HG02623 (cell line): ENCODE measurements at regions not wholly inside any gene's neighbourhood (a gene's known extent, or its start where the extent isn't known, plus 50 kb on each side); places are given as distances from the start of the nearest gene placed in this dataset.

Source experiments
- ATAC-seq: cut with Tn5 transposase; IDR thresholded peaks from one replicate; pipeline ENCODE4 v1.9.1; 2021; ENCODE audit warnings: moderate library complexity; ENCODE audit not compliant: unreplicated experiment

DNA sequence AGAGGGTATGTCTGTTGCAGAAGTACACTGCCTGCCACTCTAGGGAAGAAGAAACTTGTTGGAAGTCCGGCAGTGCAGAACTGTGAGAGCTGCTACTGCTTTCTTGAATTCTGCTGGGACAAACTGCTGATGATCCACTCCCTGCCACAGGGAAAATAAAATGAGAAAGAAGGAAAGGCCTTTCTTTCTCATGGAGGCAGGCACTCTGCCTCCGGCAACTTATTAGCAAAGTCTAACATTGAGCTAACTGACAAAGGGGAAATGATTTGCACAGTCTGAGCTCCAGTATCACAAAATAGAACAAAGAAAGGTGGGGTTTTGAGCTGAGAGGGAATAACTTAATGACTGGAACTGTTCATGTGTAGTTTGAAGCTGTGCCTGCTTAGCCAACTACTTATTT lies 134.6 kb downstream of the AASDHPPT start:
- no peak for ATAC-seq

DNA sequence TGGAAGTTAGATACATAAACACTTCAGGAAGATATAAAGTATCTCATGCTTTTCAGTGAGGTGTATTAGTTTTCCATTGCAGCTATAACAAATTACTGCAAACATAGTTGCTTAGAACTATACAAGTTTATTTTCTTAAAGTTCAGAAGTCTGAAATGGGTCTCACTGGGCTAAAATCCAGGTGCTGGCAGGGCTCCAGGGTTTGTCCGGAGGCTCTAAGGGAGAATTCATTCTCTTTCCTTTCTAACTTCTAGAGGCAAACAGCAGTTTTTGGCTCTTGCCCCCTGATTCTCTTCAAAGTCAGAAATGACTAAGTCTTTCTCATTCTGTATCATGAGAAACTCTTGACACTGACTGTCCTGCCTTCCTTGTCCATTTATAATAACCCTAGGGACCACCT lies 138.8 kb downstream of the AASDHPPT start:
- no peak for ATAC-seq

DNA sequence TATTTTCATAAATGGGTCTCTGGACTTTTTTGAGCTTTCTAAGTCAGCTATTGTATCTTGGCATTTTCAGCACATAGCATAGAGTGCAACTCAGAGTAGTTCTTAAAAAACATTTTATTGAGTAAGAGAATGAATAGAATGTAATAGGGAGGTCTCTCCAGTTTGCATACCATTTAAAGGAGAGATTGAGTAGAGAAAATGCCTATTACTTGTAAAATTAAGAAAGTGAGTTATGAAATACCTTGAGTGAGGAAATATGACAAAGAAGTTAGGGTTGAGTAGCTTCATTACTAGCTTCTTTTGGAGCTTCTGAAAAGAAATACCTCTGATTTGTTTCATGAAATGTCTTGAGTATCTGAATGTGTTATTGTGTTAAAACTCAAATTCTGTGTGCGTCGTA lies 140.0 kb downstream of the AASDHPPT start:
- no peak for ATAC-seq

DNA sequence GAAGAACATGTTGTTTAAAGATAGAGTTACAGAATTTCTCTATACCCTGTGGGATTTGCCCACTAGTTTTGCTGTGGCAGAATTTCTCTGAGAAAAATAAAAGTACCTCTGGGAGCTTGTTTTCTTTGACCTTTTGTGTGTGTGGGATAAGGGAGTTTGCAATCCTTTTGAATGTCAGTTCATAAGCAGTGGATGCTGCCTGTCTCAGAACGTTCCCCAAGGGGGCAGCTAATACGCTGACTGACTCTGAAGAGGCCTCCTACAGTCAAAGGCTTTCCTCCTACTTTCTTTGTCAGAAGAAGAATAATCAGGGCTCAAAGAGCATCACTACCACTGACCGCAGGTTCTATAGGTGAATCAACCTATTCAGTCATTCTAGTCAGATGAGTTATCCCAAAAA lies 140.6 kb downstream of the AASDHPPT start:
- ATAC-seq: no peak

DNA sequence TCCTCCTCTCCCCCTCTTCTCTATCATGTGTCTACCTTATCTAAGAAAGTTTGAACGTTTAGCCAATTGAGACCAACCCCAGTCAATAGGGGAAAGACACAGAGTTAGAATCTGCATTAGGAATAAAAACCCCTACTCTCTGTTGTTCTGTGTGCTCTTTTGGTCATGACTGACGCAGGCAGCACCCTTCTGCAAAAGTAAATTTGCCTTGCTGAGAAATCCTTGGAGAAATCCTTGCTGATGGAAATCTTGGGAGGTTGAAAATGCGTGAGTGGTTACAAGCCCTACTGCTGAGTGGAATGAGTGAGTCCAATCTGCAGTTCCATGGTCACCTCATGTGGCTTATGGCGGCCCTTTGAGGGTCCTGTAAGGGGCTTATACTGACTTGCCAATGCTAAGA lies 145.2 kb downstream of the AASDHPPT start:
- ATAC-seq: no peak

DNA sequence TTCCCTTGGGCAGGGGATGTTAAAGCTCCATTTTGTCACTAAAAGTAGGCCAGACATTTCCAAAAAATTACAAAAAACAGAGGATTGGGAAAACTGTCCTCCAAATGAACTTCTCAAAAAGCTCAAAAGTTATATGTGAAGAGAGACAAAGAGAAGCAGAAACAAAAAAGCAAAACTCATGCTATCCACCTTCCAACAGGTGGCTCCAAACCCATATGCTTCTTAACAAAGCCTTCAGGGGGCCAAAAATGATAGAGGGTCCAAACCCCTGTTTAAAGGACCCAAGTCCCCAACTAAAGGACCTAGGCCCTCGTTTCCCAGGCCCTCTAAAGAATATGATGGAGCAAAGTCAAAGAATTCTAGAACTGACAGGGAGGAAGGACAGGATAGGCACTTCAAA lies 146.7 kb downstream of the AASDHPPT start:
- ATAC-seq: no peak

DNA sequence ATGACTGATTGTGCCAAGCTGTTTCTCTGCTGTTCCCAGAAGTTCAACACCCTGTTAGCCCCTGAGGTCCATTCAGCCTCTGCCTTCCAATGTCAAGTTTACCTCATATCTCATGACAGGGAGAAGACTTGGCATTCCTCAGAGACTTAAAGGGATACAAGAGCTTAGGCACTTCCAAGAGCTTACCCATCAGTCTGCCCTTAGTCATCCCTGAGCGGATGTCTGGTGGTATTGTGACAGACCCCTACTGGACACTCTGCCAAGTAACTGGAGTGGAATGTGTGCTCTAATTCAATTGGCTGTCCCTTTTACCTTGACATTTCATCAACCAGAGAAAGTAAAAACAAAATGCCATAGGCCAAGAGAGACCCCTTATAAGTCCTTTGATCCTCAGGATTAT lies 151.5 kb downstream of the AASDHPPT start:
- ATAC-seq: no peak

DNA sequence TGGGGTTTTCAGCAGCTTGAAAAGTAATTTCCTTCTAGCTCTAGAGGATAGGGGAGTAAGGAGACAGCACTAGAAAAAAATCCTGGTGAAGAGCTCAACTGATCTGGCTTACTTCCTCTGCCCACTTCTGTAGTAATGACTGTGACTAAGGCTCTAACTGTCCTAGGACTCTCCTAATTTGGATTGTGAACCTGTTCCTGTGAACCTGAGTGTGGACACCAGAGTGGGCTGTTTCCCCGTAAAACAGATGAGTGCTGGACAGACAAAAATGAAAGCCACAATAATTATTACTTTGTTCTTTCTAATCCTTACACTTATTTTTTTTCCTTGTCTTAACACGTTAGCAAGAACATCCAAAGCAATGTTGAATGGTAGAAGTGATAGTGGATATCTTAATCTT lies 154.1 kb downstream of the AASDHPPT start:
- no peak for ATAC-seq

DNA sequence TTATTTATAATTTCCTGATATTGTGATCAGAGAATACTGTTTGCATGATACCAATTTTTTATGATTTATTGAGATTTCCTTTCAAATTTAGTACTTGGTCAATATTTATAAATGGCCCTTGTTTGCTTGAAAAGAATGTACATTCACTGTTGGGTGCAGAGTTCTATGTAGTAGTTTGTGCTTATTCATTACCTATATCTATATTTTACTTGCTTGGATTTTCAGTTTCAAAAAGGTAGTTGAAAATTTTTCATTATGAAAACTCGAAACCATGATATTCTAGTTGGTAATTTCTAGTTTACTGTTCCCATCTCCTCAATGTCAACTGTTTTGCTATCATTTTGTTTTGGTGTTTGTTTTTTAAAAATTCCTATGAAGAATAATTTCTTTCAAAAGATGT lies 155.7 kb downstream of the AASDHPPT start:
- ATAC-seq: no peak

DNA sequence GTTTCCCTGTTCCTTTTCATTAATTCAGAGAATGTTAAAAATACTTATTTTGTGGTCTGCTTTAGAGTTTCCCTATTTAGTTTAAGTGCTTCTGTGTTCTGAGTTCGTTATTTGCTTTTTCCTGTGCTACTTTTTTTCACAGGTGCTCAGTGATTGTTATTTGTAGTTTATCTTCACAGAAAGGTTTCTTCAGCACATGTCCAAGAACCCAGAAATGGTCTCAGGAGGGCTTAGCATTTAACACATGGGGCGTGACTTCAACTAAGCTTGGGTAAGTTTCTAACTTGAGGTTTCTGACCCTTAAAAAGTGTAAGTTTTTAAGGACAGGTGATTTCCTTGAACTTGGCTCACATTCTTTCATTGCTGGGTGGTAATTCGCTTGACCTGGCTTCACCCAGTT lies 157.3 kb downstream of the AASDHPPT start:
- no peak for ATAC-seq

DNA sequence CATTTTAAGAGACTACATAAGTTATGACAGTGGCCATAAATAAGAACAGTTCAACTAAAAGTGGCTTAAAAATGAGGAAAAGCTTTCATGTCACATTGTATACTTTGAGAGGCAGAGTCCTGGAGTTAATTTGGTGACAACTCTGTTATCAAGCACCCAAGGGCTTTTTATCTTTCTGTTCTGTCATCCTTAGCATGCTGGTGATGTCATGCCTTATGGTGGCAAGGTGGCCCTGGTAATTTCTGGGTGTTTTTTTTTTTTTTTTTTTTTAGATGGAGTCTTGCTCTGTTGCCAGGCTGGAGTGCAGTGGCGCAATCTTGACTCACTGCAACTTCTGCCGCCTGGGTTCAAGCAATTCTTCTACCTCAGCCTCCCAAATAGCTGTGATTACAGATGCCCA lies 158.8 kb downstream of the AASDHPPT start:
- ATAC-seq: no peak

DNA sequence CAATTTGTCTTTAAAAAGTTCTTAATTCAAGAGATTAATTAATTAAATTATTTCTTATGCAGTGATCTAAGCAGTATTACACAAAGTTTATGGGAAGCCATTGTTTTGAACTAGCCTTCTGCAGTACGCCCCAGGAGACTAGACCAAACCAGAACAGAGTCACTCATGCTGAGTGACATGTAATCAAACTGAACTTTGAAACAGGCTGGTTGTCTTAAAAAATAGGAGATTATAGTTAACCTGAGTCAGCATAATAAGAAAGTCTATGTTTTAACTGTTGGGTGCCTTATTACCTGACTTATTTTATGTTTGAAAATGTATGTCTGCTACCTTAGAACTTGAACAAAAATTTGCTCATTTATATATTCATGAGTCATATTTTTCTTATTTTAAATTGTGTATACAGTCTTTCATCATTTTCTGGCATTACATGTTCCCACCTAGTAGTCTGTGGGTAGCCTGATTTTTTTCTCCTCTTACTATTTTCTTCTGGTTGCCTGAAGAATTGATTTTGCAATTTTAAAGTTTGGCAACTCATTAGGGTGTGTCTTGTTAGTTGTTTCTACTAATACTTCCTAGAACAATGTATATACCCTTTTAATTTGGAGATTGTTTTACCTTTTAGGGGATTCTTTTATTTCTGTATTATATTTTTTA lies 161.4 kb downstream of the AASDHPPT start:
- no peak for ATAC-seq

DNA sequence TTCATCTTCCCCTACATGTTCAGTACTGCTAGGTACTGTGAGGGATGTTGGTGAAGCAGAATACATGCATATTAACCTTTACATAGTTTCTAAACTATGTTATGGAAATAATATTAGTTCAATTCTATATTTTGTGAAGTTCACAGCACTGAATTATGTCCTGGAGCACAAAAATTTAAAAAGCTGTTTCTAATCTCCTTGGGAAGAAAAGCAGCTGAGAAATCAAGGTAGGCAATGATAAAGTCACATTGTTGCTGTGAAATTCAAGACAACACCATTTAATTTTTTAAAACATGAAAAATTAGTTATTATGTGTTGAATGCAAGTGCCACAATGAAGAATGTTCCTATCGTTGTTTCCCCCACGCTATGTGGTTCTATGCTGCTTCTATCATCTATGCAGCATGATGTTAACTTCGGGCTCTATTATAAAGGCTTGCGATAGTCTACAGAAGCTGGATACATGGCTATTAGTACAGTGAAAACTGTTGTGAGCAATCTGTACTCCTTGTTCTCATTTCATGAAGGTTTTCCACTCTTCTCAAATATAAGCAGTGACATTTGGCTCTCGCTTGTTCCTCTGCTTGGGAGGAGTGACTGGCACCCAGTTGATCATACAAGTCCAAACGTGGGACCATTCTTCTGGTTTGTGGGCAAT lies 164.3 kb downstream of the AASDHPPT start:
- no peak for ATAC-seq

DNA sequence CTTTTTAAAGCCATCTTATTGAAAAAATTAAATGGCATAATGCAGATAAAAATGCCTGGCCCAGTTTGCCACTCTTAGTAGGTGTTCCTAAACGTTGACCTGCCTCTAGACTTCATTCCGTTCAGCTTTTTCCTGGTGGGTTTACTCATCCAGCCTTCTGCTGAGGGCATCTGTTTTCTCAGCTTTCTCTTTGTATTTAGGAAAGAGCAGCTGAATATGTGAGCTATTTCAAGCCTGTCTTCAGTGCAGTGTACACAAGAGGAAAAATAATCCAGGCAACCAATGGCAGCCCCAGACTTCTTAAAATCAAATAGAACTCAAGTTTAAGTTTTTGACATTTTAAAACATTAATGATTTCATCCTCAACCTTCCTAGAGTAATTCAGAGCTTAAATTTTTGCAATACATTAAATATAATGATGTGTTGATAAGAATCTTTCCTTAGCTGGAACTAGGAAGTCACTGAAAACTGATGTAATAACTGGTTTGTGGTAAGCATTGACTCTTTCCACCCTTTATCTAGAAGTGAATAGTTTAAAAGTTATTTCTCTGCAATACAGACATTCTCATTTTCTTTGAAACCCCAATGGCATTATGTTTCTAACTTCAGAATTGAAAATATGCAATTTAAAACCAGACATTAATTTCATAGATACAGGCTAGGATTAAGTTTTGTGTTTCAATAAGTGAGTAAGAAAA lies 165.4 kb downstream of the AASDHPPT start:
- ATAC-seq: no peak

DNA sequence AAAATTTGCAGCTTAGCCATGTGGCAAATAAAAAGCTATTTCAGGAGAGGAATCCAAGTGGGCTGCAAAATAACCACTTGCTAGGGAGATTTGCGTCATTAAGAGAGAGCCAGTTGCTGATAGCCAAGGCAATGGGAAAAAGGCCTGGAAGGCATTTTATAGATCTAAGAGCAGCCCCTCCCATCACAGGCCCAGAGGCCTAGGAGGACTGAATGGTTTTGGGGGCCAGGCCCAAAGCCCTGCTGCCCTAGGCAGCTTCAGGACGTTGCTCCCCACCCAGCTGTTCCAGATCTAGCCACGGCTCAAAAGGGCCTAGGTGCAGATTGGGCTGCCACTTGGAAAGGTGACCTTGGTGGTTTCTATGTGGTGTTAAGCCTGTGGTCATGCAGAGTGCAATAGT lies 169.0 kb downstream of the AASDHPPT start:
- ATAC-seq: no peak

DNA sequence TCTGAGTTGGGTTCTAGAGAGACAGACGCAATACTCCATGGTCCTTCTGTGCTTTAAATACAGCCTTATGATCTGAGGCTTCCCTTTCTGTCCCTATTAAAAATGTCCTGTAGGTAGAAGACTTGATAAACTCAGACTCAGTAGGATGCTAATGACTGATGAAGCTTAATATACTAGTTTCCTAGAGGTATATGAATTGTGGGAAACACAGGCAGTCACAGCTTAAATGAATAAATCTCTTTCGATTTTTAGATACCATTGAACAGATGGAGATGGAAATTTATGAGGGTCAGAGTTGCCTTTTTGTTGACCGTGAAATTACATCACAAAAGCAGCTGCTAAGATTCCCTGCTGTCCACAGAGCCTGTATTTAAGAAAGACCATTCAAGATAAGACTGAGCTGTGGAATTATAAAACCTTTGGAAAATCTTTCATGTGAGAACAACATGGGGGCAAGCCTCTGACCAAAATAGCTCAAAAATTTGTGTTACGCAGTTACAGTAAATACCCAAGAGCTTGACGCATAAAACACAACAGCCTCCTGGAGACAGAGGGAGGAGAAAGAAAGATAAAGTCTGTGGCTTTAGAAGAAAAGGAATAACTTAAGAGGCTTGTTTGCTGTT lies 172.3 kb downstream of the AASDHPPT start:
- no peak for ATAC-seq

DNA sequence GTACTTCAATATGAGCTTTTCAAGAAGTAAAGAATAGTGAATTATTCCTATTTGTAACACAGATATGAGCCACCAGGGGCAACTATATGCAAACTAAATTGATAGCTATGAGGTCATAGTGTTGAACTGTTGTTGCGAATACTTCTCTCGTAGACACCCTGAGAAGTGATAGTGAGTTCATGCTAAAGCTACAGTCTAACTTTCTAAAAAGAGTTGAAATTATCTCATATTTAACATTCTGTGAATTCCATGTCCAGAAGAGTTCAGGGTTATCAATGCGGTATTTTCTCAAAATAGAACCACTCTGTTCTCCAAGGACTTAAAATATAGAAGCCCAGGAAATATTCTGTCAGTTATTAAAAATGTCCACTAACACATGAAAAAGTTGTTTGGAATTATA lies 185.4 kb downstream of the AASDHPPT start:
- ATAC-seq: no peak

DNA sequence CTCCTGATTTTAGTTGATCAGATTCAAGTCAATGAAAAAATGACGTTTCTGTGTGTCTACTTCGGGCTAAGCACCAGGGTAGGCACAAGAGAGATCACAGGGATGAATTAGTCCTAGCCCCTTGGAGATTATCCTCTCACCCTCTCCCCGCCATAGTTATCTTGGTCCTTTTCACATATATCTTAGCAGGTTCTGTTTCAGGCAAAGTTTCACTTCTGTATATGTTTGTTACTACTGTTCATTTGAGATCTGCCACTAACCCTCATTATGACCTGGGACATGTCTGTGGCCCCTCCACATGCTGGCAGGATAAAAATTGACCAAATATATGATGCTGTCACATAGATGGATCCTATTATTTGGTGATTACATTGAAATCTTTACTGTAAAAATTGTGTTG lies 186.1 kb downstream of the AASDHPPT start:
- no peak for ATAC-seq

DNA sequence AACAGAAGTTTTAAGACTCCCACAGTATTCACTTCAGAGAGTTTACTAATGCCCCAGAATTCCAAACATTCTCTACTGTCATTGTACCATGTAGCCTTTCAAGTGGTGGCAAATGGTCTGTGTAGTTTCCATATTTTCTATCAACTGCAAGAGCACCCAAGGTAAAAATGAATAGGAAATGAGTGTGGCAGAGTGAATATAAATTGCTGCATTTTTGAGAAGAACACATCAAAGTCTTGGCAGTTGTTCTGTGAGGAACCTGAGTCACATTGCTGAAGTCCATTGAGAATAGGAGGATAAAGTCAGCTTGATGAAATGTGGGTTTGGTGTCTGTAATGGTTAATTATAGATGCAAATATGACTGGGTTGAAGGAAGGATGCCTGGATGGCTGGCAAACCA lies 193.6 kb downstream of the AASDHPPT start:
- ATAC-seq: no peak

DNA sequence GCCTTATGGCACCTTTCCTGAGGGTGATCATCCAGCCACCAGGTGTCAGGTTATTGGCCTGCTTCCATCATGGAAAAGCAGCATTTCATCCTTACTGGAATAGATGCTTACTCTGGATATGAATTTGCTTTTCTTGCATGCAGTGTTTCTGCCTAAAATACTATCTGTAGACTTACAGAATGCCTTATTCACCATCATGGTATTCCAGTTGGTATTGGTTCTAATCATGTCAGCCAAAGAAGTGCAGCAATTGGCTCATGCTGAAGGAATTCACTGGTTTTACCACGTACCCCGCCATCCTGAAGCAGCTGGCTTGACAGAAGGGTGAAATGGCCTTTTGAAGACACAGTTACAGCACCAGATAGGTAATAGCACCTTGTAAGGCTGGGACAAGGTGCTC lies 194.2 kb downstream of the AASDHPPT start:
- ATAC-seq: no peak

DNA sequence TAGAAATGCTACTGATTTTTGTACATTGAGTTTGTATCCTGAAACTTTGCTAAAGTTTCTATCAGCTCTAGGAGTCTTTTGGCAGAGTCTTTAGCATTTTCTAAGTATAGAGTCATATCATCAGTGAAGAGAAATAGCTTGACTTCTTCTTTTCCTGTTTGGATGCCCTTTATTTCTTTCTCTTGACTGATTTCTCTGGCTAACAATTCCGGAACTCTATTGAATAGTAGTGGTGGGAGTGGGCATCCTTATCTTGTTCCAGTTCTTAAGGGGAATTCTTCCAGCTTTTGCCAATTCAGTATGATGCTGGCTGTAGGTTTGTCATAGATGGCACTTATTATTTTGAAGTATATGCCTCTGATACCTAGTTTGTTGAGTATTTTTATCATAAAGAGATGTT lies 197.7 kb downstream of the AASDHPPT start:
- ATAC-seq: no peak

DNA sequence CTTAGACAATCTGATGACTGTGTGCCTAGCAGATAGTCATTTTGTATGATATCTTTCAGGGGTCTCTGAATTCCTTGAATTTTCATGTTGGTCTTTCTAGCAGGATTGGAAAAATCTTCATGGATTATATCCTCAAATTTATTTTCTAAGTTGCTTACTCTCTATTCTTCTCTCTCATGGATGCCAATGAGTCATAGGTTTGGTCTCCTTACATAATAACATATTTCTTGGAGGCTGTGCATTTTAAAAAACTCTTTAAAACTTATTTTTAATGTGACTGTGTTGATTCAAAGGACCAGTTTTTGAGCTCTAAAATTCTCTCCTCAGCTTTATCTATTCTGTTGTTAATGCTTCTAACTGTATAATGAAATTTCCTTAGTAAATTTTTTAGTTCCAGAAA lies 198.7 kb downstream of the AASDHPPT start:
- ATAC-seq: no peak
